ENCODE measurements at regions not wholly inside any gene's neighbourhood (a gene's known extent, or its start where the extent isn't known, plus 50 kb on each side); places are given as distances from the start of the nearest gene placed in this dataset.

GRCh38 chr13:65268009-65268408 is 1962.1 kb downstream of the PCDH9 start:
- H3K4me1 Mint-ChIP-seq, result no peaks in the 10 kb centered on the region
- TF ChIP-seq ZNF512 (CRISPR knock-in tag; IDR thresholded peaks at IDR 0.05; ENCODE audit: borderline replicate concordance), result no peak
- no peak for TF ChIP-seq E2F4 (CRISPR knock-in tag; IDR thresholded peaks at IDR 0.05; ENCODE audit: borderline replicate concordance, low read depth)
- no peak for TF ChIP-seq RORB (CRISPR knock-in tag; IDR thresholded peaks at IDR 0.05)
- TF ChIP-seq RELA (CRISPR knock-in tag; IDR thresholded peaks at IDR 0.05; ENCODE audit: borderline replicate concordance), result no peak
- TF ChIP-seq ERG (CRISPR knock-in tag; IDR thresholded peaks at IDR 0.05), result no peak
- no peak for TF ChIP-seq NR2C2 (CRISPR knock-in tag; IDR thresholded peaks at IDR 0.05)
- TF ChIP-seq MYBL2 (CRISPR knock-in tag; IDR thresholded peaks at IDR 0.05), result no peak
- no peak for TF ChIP-seq NFE2L1 (CRISPR knock-in tag; IDR thresholded peaks at IDR 0.05)
- TF ChIP-seq, protein P1, sequence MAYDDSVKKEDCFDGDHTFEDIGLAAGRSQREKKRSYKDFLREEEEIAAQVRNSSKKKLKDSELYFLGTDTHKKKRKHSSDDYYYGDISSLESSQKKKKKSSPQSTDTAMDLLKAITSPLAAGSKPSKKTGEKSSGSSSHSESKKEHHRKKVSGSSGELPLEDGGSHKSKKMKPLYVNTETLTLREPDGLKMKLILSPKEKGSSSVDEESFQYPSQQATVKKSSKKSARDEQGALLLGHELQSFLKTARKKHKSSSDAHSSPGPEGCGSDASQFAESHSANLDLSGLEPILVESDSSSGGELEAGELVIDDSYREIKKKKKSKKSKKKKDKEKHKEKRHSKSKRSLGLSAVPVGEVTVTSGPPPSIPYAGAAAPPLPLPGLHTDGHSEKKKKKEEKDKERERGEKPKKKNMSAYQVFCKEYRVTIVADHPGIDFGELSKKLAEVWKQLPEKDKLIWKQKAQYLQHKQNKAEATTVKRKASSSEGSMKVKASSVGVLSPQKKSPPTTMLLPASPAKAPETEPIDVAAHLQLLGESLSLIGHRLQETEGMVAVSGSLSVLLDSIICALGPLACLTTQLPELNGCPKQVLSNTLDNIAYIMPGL (CRISPR knock-in tag; IDR thresholded peaks at IDR 0.05), result no peak
- TF ChIP-seq CREB1 (CRISPR knock-in tag; IDR thresholded peaks at IDR 0.05), result no peak
- no peak for TF ChIP-seq HMGA2 (CRISPR knock-in tag; IDR thresholded peaks at IDR 0.05)
- TF ChIP-seq ZNF396 (CRISPR knock-in tag; IDR thresholded peaks at IDR 0.05; ENCODE audit: borderline replicate concordance), result no peak
- no peak for TF ChIP-seq SP1 (CRISPR knock-in tag; conservative IDR thresholded peaks at IDR 0.05)
- TF ChIP-seq NFATC4 (CRISPR knock-in tag; IDR thresholded peaks at IDR 0.05), result no peak
- TF ChIP-seq ZNF138 (CRISPR knock-in tag; conservative IDR thresholded peaks at IDR 0.05), result no peak
- TF ChIP-seq, protein P2, sequence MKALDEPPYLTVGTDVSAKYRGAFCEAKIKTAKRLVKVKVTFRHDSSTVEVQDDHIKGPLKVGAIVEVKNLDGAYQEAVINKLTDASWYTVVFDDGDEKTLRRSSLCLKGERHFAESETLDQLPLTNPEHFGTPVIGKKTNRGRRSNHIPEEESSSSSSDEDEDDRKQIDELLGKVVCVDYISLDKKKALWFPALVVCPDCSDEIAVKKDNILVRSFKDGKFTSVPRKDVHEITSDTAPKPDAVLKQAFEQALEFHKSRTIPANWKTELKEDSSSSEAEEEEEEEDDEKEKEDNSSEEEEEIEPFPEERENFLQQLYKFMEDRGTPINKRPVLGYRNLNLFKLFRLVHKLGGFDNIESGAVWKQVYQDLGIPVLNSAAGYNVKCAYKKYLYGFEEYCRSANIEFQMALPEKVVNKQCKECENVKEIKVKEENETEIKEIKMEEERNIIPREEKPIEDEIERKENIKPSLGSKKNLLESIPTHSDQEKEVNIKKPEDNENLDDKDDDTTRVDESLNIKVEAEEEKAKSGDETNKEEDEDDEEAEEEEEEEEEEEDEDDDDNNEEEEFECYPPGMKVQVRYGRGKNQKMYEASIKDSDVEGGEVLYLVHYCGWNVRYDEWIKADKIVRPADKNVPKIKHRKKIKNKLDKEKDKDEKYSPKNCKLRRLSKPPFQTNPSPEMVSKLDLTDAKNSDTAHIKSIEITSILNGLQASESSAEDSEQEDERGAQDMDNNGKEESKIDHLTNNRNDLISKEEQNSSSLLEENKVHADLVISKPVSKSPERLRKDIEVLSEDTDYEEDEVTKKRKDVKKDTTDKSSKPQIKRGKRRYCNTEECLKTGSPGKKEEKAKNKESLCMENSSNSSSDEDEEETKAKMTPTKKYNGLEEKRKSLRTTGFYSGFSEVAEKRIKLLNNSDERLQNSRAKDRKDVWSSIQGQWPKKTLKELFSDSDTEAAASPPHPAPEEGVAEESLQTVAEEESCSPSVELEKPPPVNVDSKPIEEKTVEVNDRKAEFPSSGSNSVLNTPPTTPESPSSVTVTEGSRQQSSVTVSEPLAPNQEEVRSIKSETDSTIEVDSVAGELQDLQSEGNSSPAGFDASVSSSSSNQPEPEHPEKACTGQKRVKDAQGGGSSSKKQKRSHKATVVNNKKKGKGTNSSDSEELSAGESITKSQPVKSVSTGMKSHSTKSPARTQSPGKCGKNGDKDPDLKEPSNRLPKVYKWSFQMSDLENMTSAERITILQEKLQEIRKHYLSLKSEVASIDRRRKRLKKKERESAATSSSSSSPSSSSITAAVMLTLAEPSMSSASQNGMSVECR (CRISPR knock-in tag; IDR thresholded peaks at IDR 0.05; ENCODE audit: borderline replicate concordance), result no peak
- TF ChIP-seq AFF4 (CRISPR knock-in tag; IDR thresholded peaks at IDR 0.05; ENCODE audit: borderline replicate concordance), result no peak
- no peak for TF ChIP-seq JUN (CRISPR knock-in tag; IDR thresholded peaks at IDR 0.05)
- no peak for TF ChIP-seq MAX (CRISPR knock-in tag; IDR thresholded peaks at IDR 0.05)
- ATAC-seq (no peak), DNase-seq (ENCODE audit: low spot score) (no peak)
- CTCF ChIA-PET, result no interaction called here
- H3K27me3 Mint-ChIP-seq (ENCODE audit: low read depth), result no peaks in the 10 kb centered on the region
- POLR2A ChIA-PET, result no interaction called here
- 0 out of 2 replicates have a peak, but pooled peaks cover 4% of the 10 kb centered on the region for H3K36me3 Mint-ChIP-seq
- no peak overlapping the region for H3K4me3 Mint-ChIP-seq
- peaks cover 23% of the 10 kb centered on the region for H3K9me3 Mint-ChIP-seq
- H3K27ac Mint-ChIP-seq, result no peak overlapping the region
